AG08396 (cell line): ENCODE measurements at regions not wholly inside any gene's neighbourhood (a gene's known extent, or its start where the extent isn't known, plus 50 kb on each side); places are given as distances from the start of the nearest gene placed in this dataset.
"Not testable (repeated sequence)": the region's sequence is repeated elsewhere in the genome, so short reads cannot be mapped to it uniquely, and the experiment has no call there.

Source experiments
- DNase-seq: peaks from one replicate; pipeline ENCODE4 v3.0.0; 2012; ENCODE audit warnings: low spot score, mixed read lengths

- DNase-seq, result no peak
Observed at GRCh38 chr13:38147050-38147449, 202.6 kb upstream of the UFM1 start.

DNA sequence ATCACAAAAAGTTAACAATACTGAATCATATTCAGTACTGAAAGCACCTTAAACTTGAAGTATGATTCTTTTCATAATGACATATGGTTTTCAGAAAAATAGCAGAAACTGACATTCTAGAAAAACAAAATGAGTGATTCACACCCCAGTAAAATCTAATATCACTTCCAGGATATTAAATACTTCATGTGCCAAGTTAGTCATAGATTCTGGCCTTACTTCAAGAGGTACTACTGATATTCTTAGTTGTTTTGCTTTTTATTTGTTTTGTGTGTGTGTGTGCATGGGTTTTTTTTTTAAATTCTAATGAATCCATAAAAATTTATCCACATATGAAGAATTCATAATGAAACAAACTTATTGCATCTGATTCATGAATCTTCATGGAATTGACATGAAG, 207.9 kb upstream of the UFM1 start:
- no peak for DNase-seq

GRCh38 chr13:38135592-38135991, 214.1 kb upstream of the UFM1 start:
- DNase-seq, result no peak

DNA sequence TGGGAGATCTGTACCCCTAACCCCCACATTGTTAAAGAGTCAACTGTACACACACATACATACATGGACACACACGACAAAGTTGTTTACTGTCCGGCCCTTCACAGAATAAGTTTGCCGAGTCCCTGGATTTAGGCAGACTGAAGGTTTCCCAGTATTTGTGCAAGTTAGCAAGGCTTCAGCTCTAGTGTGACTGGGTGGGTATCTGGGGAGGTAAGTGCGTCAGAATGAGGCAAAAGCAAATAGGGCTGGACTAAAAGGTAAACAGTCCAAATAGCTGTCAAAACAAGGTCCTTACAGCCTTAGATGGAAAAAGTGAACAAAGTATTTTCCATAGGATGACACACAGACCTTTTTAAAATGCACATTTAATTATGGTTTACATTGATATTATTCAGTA, 228.4 kb upstream of the UFM1 start:
- DNase-seq, result no peak

GRCh38 chr13:38103851-38104250, 234.3 kb upstream of the TRPC4 start:
- no peak for DNase-seq

DNA sequence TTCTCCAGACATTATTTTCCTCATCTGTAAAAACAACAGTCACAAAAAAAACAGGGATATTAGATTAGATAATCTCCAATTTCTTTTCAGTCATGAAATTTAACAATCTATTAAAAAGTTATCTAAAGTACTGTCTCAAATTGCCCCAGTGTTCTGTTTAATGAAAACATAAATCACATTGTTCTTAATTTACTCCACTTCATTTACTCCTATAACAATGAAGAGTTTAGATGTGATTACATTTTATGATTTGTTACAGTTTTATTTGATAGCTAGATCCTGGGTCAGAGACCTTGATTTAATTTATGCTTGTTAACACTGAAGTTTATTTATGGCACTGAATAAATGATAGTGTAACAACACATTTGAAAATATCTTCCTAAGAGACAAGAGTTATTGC, 230.2 kb upstream of the TRPC4 start:
- no peak for DNase-seq

DNA sequence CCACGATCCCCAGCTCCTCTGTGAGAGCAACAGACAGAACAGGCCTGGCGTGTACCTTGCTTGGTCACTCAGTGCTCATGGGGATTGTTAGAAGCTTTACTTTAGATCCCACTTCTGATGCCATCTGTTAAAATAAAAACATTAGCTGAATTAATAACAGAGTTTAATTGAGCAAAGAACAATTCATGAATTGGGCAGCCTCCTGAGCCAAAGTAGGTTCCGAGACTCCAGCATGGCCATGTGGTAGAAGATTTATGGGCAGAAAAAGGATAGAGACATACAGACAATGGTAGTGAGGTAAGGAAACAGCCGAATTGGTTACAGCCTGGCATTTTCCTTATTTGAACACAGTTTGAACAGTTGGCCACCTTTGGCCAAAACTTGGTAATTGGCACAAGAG, 223.9 kb upstream of the TRPC4 start:
- DNase-seq, result no peak

- DNase-seq, result no peak
Observed at GRCh38 chr13:38090913-38091312, 221.3 kb upstream of the TRPC4 start.

GRCh38 chr13:38086721-38087120, 217.1 kb upstream of the TRPC4 start:
- DNase-seq, result no peak

DNA sequence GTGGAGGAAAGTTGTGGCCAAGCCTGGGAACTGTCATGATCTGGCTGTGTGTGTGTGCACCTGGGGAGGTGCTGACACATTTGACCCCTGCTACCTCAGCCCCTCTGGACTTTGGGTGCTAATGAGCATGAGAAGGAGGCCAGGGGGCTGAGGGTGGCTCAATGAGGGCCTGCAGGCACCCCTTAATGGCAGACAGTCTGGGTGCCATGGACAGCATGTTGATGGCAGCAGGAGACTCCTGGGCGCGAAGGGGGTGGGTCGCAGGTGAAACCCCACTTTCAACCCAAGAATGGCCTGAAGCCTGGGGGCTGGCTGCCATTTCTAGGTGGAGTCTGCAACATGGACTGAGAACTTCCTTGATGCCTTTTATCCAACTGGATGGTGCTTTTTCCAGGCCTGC, 216.4 kb upstream of the TRPC4 start:
- DNase-seq, result no peak

GRCh38 chr13:38073931-38074330, 204.4 kb upstream of the TRPC4 start:
- no peak for DNase-seq

DNA sequence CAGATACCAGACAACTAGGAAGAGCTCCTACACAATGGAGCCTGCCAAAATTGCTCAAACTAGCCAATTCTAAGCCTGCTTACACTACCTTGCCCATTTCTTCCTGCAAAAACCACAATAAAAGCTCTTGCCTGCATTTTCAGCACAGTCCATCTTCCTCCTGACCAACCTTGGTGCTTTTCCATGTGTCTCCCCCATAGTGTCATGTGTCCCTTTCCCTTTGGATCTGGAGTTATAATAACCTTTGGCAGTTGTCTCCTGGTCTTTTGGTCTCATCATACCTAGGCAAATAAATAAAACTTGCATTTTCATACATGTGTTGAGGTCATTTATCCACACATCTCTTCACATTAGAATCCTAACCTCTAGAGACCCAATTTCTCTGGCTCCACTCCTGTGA, 203.1 kb upstream of the TRPC4 start:
- no peak for DNase-seq

DNA sequence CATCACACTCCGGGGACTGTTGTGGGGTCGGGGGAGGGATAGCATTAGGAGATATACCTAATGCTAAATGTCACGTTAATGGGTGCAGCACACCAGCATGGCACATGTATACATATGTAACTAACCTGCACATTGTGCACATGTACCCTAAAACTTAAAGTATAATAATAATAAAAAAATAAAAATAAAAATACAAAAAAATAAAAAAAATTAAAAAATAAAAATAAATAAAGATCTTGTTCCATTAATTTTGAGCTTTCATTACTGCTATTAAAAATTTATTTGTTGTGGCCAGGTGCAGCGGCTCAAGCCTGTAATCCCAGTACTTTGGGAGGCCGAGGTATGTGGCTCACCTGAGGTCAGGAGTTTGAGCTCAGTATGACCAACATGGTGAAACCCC, 201.8 kb upstream of the TRPC4 start:
- not testable (repeated sequence) for DNase-seq

- DNase-seq, result no peak
Observed at GRCh38 chr13:38053896-38054295, 184.3 kb upstream of the TRPC4 start.

GRCh38 chr13:38046049-38046376, 176.4 kb upstream of the TRPC4 start:
- no peak for DNase-seq

GRCh38 chr13:38045278-38046048, 175.9 kb upstream of the TRPC4 start:
- no peak for DNase-seq

DNA sequence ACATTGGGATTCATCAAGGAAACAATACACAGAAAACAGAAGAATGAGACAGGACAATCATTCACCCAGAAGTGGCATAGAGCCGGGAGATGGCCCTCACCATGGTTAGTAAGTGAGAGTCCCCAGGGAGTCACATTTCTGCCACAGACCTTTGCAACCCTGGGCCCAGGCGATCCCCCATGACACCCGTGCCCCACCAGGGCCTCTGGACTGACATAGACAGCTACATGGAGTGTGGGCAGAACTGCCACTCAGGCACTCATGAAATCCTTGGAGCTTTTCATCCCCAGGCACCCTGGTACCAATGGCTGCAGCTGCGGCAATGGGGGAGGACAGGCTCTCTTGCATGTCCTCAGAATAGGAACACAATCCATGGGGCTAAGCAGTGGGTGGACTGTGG, 174.5 kb upstream of the TRPC4 start:
- DNase-seq, result no peak

DNA sequence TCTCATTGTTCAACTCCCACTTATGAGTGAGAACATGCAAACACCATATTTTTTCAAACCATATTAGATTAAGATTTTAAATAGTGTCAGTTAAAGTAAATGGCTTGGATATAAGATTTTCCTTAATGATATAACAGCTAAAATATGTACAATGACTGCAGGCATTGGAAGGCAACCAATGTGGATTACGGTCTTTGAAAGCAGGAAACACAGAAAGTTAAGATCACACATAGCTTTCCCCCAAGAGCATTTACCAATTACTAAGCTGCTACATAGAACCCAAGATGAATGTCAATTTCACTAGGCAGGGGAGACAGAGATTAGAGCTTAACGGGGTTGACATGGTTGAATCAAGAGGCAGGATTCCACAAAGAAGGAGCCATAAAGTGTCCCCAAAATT, 173.2 kb upstream of the TRPC4 start:
- no peak for DNase-seq

DNA sequence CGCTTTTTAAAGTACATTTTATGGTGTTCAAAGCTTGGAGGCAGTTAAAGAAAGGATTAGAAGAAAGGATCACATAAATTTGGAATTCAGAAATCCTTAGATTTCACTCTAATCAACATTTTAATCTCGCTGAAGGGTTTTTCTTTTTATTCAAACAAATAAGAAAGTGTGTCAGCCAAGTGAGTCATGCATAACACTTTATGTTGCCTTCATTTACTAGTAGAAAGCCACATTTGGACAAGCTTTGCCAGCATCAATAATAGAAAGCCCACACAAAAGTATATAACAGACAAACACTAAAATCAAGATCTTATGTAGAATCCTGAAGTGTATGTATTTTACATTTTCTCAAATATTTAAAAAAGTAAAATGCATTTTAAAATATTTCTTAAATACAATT, 154.9 kb upstream of the TRPC4 start:
- no peak for DNase-seq

DNA sequence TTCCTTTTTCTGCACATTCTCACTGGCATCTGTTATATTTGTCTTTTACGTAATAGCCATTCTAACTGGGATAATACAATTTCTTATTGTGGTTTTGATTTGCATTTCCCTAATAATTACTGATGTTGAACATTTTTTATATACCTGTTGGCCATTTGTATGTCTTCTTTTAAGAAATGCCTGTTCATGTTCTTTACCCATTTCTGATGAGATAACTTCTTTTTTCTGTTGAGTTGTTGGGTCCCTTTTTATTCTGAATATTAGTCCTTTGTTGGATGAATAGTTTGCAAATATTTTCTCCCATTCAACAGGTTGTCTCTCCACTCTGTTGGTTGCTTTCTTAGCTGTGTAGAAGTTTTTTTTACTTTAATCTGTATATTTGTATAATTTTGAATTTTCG, 147.7 kb upstream of the TRPC4 start:
- DNase-seq, result no peak

DNA sequence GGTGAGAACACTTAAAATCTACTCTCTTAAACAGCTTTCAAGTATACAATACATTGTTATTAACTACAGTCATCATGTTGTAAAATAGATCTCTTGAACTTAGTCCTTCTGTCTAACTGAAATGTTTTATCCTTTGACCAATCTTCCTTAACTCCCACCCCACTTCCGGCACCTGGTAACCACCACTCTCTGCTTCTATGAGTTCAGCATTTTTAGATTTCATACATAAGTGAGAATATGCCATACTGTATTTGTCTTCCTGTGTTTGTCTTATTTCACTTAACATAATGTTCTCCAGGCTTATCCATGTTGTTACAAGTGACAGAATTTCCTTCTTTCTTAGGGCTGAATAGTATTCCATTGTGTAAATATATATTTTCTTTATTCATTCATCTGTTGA, 144.1 kb upstream of the TRPC4 start:
- no peak for DNase-seq

GRCh38 chr13:38012096-38012495, 142.5 kb upstream of the TRPC4 start:
- DNase-seq, result no peak

- DNase-seq, result no peak
Observed at GRCh38 chr13:38008636-38009035, 139.1 kb upstream of the TRPC4 start.

DNA sequence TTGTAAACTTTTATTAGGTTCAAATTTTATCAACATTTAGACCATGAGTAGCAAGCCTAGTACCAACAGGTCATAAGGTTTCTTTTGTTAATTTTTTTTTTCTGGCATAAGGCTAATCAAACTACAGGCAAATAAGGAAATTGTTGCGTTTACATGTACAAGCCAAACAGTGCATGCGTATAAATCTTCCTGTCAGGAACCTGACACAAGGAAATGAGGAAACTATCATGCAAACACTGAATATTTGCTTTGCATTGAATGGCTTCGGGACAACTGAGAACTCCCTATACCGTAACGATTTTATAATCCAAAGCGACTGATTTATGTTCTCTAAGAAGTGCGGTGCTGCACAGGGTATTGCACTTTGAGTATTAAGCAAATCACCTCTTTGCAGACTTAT, 133.0 kb upstream of the TRPC4 start:
- DNase-seq, result no peak

DNA sequence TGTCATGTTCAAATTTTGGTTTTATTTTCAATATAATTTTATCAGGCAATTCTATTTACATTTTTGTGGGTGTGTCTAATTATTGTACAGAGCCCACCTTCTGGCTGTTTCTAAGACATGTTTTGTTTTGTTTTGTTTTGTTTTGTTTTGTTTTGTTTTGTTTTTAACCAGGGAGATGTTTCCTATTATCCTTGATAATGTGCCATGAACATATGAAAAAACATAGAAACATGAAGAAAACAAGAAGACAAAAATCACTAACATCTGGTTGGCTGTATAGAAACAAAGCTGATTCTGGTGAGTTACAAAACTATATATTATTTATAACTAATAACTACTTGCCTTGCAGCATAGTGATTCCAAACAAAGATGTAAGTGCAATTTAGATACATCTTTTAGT, 128.1 kb upstream of the TRPC4 start:
- DNase-seq, result no peak
